Chondrocyte (in vitro differentiated cells): ENCODE measurements at regions not wholly inside any gene's neighbourhood (a gene's known extent, or its start where the extent isn't known, plus 50 kb on each side); places are given as distances from the start of the nearest gene placed in this dataset.

ENCODE experiments used
- DNase-seq: peaks from one replicate; pipeline ENCODE4 v3.0.0; 2021; ENCODE audit warnings: mixed read lengths, low spot score
- H3K27ac Mint-ChIP-seq: one replicate; pipeline ENCODE4 v1.8.0; 2021; ENCODE audit warnings: mild to moderate bottlenecking, moderate library complexity, mixed read lengths; ENCODE audit not compliant: unreplicated experiment
- H3K27me3 Mint-ChIP-seq: 2 replicates; pipeline ENCODE4 v1.8.0; 2021; ENCODE audit warnings: low read depth, mixed read lengths
- H3K36me3 Mint-ChIP-seq: 2 replicates; pipeline ENCODE4 v1.8.0; 2021; ENCODE audit warnings: low read depth, mixed read lengths
- H3K4me1 Mint-ChIP-seq: 2 replicates; pipeline ENCODE4 v1.8.0; 2021; ENCODE audit warnings: low read depth, mild to moderate bottlenecking, mixed read lengths
- H3K4me3 Mint-ChIP-seq: one replicate; pipeline ENCODE4 v1.8.0; 2021; ENCODE audit warnings: mild to moderate bottlenecking, moderate library complexity, mixed read lengths; ENCODE audit not compliant: unreplicated experiment
- H3K9me3 Mint-ChIP-seq: 2 replicates; pipeline ENCODE4 v1.8.0; 2021; ENCODE audit warnings: low read depth, mixed read lengths
- CTCF ChIP-seq: fragments of 200-600 bp; sonication (generic); IDR thresholded peaks from 2 replicates; pipeline ENCODE4 v1.5.0; 2021; ENCODE audit warnings: antibody characterized with exemption, mild to moderate bottlenecking, moderate library complexity

GRCh38 chr14:86865934-86866333 is 1127.0 kb downstream of the GALC start:
- Mint-ChIP-seq H3K27me3 (peaks cover 3% of the 10 kb centered on the region), H3K4me1 (no peaks in the 10 kb centered on the region), H3K4me3 (no peak overlapping the region), H3K9me3 (no peaks in the 10 kb centered on the region), H3K27ac (no peak overlapping the region), H3K36me3 (no peaks in the 10 kb centered on the region)
- no peak for DNase-seq
- no peak for TF ChIP-seq CTCF

GRCh38 chr14:86858591-86858990 is 1134.4 kb downstream of the GALC start:
- H3K9me3 Mint-ChIP-seq: no peaks in the 10 kb centered on the region
- H3K27me3 Mint-ChIP-seq: peaks cover 2% of the 10 kb centered on the region
- no peak for TF ChIP-seq CTCF
- no peaks in the 10 kb centered on the region for H3K36me3 Mint-ChIP-seq
- DNase-seq: no peak
- no peak overlapping the region for H3K4me3 Mint-ChIP-seq
- peaks cover 15% of the 10 kb centered on the region for H3K4me1 Mint-ChIP-seq
- H3K27ac Mint-ChIP-seq: no peak overlapping the region

GRCh38 chr14:86858031-86858430 is 1135.0 kb downstream of the GALC start:
- TF ChIP-seq CTCF: no peak
- peaks cover 15% of the 10 kb centered on the region for H3K4me1 Mint-ChIP-seq
- H3K27ac Mint-ChIP-seq: no peak overlapping the region
- H3K27me3 Mint-ChIP-seq: peaks cover 2% of the 10 kb centered on the region
- no peaks in the 10 kb centered on the region for H3K36me3 Mint-ChIP-seq
- H3K9me3 Mint-ChIP-seq: no peaks in the 10 kb centered on the region
- no peak overlapping the region for H3K4me3 Mint-ChIP-seq
- DNase-seq: no peak

GRCh38 chr14:86852530-86852929 is 1140.5 kb downstream of the GALC start:
- no peak overlapping the region for H3K27ac Mint-ChIP-seq
- no peak overlapping the region for H3K4me3 Mint-ChIP-seq

GRCh38 chr14:86847140-86847539 is 1145.8 kb downstream of the GALC start:
- no peak overlapping the region for H3K27ac Mint-ChIP-seq
- peaks cover 4% of the 10 kb centered on the region for H3K27me3 Mint-ChIP-seq
- H3K9me3 Mint-ChIP-seq: no peaks in the 10 kb centered on the region
- H3K4me3 Mint-ChIP-seq: no peak overlapping the region
- H3K4me1 Mint-ChIP-seq: no peaks in the 10 kb centered on the region
- no peaks in the 10 kb centered on the region for H3K36me3 Mint-ChIP-seq
- TF ChIP-seq CTCF: no peak
- no peak for DNase-seq

More at GRCh38 chr14:86852530-86852929, 1140.5 kb downstream of the GALC start:
- Mint-ChIP-seq H3K9me3 (no peaks in the 10 kb centered on the region), H3K36me3 (no peaks in the 10 kb centered on the region), H3K27me3 (no peaks in the 10 kb centered on the region), H3K4me1 (peaks cover under 1% of the 10 kb centered on the region)
- DNase-seq: no peak
- no peak for TF ChIP-seq CTCF
